Stomach (tissue), 8 donors: ENCODE measurements at regions not wholly inside any gene's neighbourhood (a gene's known extent, or its start where the extent isn't known, plus 50 kb on each side); places are given as distances from the start of the nearest gene placed in this dataset.

ENCODE experiments used
- DNase-seq, 2 donors: peaks; one replicate each; pipeline versions ENCODE4 v3.0.0 to v3.0.0-alpha.2; 2013 to 2019
- H3K27ac ChIP-seq, 5 donors: fragments of 200-600 bp in 4 of 5; sonication (generic) in 4 of 5; one replicate each; pipeline ENCODE4 v1.5.1; 2013 to 2019; ENCODE audit warnings: mild to moderate bottlenecking in 1 of 5, moderate library complexity in 1 of 5
- H3K27me3 ChIP-seq, 3 donors: fragments of 200-600 bp; sonication (generic); one replicate each; pipeline ENCODE4 v1.5.1; 2017 to 2019; ENCODE audit warnings: mixed run types in 1 of 3
- H3K36me3 ChIP-seq, 4 donors: fragments of 200-600 bp; sonication (generic); 1 replicate in 3 of 4; 2 replicates in 1 of 4; pipeline ENCODE4 v1.5.1; 2016 to 2019
- H3K4me1 ChIP-seq, 4 donors: fragments of 200-600 bp; sonication (generic); one replicate each; pipeline ENCODE4 v1.5.1; 2016 to 2019
- H3K4me3 ChIP-seq, 4 donors: fragments of 200-600 bp; sonication (generic) in 3 of 4; one replicate each; pipeline ENCODE4 v1.5.1; 2016 to 2019; ENCODE audit warnings: mild to moderate bottlenecking in 1 of 4
- H3K9me3 ChIP-seq, 4 donors: fragments of 200-600 bp; sonication (generic); one replicate each; pipeline ENCODE4 v1.5.1; 2016 to 2019
- CTCF ChIP-seq, 7 experiments: fragments of 450-650 bp in 4 of 7; fragments of 200-600 bp in 3 of 7; sonication (generic) in 3 of 7; IDR thresholded peaks; one replicate each; pipeline ENCODE4 v1.5.1; 2016 to 2019; ENCODE audit warnings: antibody characterized with exemption in 7 of 7, control low read depth in 2 of 7, mild to moderate bottlenecking in 1 of 7
- EP300 ChIP-seq: sonication (generic); formaldehyde crosslinking; IDR thresholded peaks from one replicate; pipeline ENCODE4 v1.6.1; 2017; ENCODE audit warnings: antibody characterized with exemption
- POLR2A ChIP-seq, 4 donors: fragments of 450-650 bp; IDR thresholded peaks; one replicate each; pipeline ENCODE4 v1.6.1; 2016; ENCODE audit warnings: antibody characterized with exemption in 4 of 4, control low read depth in 2 of 4, mild to moderate bottlenecking in 1 of 4, moderate library complexity in 1 of 4
- POLR2AphosphoS5 ChIP-seq, 3 donors: sonication (generic); formaldehyde crosslinking; IDR thresholded peaks; one replicate each; pipeline ENCODE4 v1.6.1; 2016; ENCODE audit warnings: antibody characterized with exemption in 3 of 3
- WGBS, 5 donors: extraction: QIAGEN DNeasy Blood & Tissue Kit in 3 of 5; methylation state at CpG; one replicate each; pipeline versions ENCODE4 v1.1.5 to v1.1.7; 2013 to 2018; 5-methylcytosine and 5-hydroxymethylcytosine counted together
- intact Hi-C: fragments of 100-400 bp; cut with DNase I; formaldehyde crosslinking; loops from one replicate; pipeline ENCODE4 v1.15.1; 2023; ENCODE audit warnings: low total_unique reads
- donor health status: healthy with polysubstance abuse.
- donor health status: Bipolar disorder and iron deficiency.
- donor health status: healthy.

GRCh38 chr3:148136816-148137215 is 560.9 kb upstream of the AGTR1 start:
- Histone ChIP-seq H3K36me3 (no peaks in the 10 kb centered on the region), H3K9me3 (no peaks in the 10 kb centered on the region), H3K4me1 (no peaks in the 10 kb centered on the region), H3K27ac (no peak overlapping the region), H3K4me3 (no peak overlapping the region), H3K27me3 (no peaks in the 10 kb centered on the region)
- no peak for DNase-seq
- intact Hi-C loops, result no loop called here
- TF ChIP-seq CTCF (IDR thresholded peaks at IDR 0.05), result no peak
- no peak for TF ChIP-seq EP300
- no peak for TF ChIP-seq POLR2AphosphoS5 (IDR thresholded peaks at IDR 0.05)
- TF ChIP-seq POLR2A (IDR thresholded peaks at IDR 0.05), result no peak

- H3K27me3 ChIP-seq, result no peaks in the 10 kb centered on the region
- WGBS, 5 donors, result 45 to 53% (median 51%) methylated on average over 2 of the region's 2 CpGs
- intact Hi-C loops, result no loop called here
- no peaks in the 10 kb centered on the region for H3K36me3 ChIP-seq
- TF ChIP-seq POLR2AphosphoS5 (IDR thresholded peaks at IDR 0.05) (no peak), CTCF (IDR thresholded peaks at IDR 0.05) (no peak), POLR2A (IDR thresholded peaks at IDR 0.05) (no peak), EP300 (no peak)
- DNase-seq, result no peak
- no peak overlapping the region for H3K27ac ChIP-seq
- H3K9me3 ChIP-seq, result no peaks in the 10 kb centered on the region
- no peak overlapping the region for H3K4me3 ChIP-seq
- no peaks in the 10 kb centered on the region for H3K4me1 ChIP-seq
These were observed 551.5 kb upstream of the AGTR1 start for GRCh38 chr3:148146241-148146640.

GRCh38 chr3:148146947-148147826 is 550.5 kb upstream of the AGTR1 start:
- Histone ChIP-seq H3K4me1 (no peaks in the 10 kb centered on the region), H3K27ac (no peak overlapping the region), H3K9me3 (no peaks in the 10 kb centered on the region), H3K27me3 (no peaks in the 10 kb centered on the region), H3K36me3 (no peaks in the 10 kb centered on the region), H3K4me3 (no peak overlapping the region)
- WGBS, 5 donors, result 47 to 51% (median 49%) methylated on average over 2 of the region's 2 CpGs
- intact Hi-C loops, result no loop called here
- peak in 1 of 2 donors; percentile 26 for DNase-seq
- TF ChIP-seq POLR2A (IDR thresholded peaks at IDR 0.05), result no peak
- TF ChIP-seq CTCF (IDR thresholded peaks at IDR 0.05), result no peak
- no peak for TF ChIP-seq POLR2AphosphoS5 (IDR thresholded peaks at IDR 0.05)
- TF ChIP-seq EP300, result no peak

GRCh38 chr3:148147903-148148302 is 549.8 kb upstream of the AGTR1 start:
- WGBS, 5 donors, result 57 to 81% (median 75%) methylated on average over 2 of the region's 2 CpGs
- Histone ChIP-seq H3K27me3 (no peaks in the 10 kb centered on the region), H3K36me3 (no peaks in the 10 kb centered on the region), H3K4me3 (no peak overlapping the region), H3K4me1 (no peaks in the 10 kb centered on the region), H3K27ac (no peak overlapping the region), H3K9me3 (no peaks in the 10 kb centered on the region)
- DNase-seq, result no peak
- no peak for TF ChIP-seq POLR2AphosphoS5 (IDR thresholded peaks at IDR 0.05)
- TF ChIP-seq CTCF (IDR thresholded peaks at IDR 0.05), result no peak
- no peak for TF ChIP-seq EP300
- no peak for TF ChIP-seq POLR2A (IDR thresholded peaks at IDR 0.05)
- intact Hi-C loops, result no loop called here
